HG02943 (cell line): ENCODE measurements at regions not wholly inside any gene's neighbourhood (a gene's known extent, or its start where the extent isn't known, plus 50 kb on each side); places are given as distances from the start of the nearest gene placed in this dataset.
"Not testable (repeated sequence)": the region's sequence is repeated elsewhere in the genome, so short reads cannot be mapped to it uniquely, and the experiment has no call there.

Experiments used
- ATAC-seq: cut with Tn5 transposase; IDR thresholded peaks from one replicate; pipeline ENCODE4 v1.9.1; 2021; ENCODE audit warnings: mild to moderate bottlenecking, low read depth, moderate library complexity; ENCODE audit not compliant: unreplicated experiment

GRCh38 chr5:83001796-83002381 is 75.3 kb downstream of the TMEM167A start:
- no peak for ATAC-seq

GRCh38 chr5:83000922-83001321 is 76.3 kb downstream of the TMEM167A start:
- ATAC-seq = no peak

- no peak for ATAC-seq
Observed at GRCh38 chr5:83000428-83000827, 76.8 kb downstream of the TMEM167A start.

DNA sequence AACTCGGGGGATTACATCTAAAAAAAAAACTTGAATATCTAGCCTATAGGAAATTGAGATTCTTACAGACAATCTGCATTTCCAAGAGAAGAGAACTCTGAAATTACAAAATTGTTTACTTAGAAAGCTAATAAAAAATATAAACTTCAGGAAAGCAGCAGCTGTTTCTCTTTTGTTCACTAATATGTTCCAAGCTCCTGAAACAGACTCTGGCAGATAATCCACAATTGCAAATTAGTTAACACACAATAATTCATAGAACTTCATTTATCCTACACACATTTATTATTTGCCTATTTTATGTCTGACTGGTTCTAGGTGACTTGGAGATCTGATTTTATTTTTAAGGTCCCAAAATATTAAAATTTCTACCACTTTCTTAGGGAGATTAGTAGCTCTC is 83.8 kb downstream of the TMEM167A start:
- ATAC-seq = no peak

DNA sequence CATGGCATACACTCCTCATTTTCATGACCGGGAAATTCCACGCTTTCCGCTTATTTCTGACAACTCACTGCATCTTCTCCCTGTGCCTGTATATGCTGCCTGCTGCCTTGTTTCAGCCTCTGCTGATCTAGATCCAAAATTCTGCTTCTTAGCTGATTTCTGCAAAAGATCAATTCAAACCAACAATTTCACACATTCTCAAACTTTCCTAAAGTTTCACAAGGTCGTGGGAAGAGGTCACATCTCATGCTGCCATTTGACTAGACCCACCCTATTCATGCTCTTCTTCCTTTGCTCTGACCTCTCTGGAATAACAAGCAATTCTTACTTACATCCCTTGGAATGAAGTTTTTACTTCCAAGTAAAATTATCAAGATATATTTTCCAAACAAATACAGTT is 84.5 kb downstream of the TMEM167A start:
- ATAC-seq = no peak

GRCh38 chr5:82991678-82992323 is 85.4 kb downstream of the TMEM167A start:
- ATAC-seq = no peak

- ATAC-seq = no peak
Observed at GRCh38 chr5:82991059-82991458, 86.1 kb downstream of the TMEM167A start.

GRCh38 chr5:82987188-82987587 is 90.0 kb downstream of the TMEM167A start:
- ATAC-seq = no peak

DNA sequence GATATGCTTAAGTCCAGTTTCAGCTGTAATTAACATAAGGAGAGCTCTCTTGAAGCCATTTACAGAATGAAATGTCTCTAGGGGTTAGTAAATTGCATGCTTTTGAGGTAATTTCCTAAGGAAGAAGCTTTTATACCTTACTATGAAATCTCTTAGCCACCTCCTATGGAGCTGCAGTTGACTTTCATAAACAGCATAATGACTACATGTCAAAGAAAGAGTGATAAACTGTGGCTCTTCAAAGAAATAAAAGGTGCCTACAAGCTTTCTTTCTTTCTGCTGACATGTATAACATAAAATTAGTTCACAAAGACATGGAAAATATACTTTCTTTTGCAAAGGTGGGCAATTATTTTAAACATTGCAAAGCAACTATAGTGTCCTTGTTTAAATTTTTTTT is 90.8 kb downstream of the TMEM167A start:
- no peak for ATAC-seq

DNA sequence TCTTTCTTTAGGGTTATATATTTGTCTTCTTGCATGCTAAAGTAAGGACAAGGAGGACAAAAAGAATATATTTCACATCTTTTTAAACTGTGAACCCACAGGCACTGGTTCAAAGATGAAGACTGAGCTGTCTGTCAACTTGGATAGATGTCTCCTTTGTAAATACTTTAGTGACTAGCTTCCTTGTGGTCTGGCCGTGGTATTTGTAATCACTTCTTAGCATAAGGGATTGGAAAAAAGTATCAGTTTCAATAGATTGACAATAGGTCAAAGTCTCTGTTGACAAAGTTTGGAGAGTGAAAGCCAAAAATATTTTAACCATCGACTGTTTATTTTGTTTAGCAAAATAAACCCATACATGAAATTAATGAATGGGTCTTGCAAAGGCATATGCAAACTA is 91.4 kb downstream of the TMEM167A start:
- no peak for ATAC-seq

GRCh38 chr5:82984786-82985735 is 92.1 kb downstream of the TMEM167A start:
- no peak for ATAC-seq

DNA sequence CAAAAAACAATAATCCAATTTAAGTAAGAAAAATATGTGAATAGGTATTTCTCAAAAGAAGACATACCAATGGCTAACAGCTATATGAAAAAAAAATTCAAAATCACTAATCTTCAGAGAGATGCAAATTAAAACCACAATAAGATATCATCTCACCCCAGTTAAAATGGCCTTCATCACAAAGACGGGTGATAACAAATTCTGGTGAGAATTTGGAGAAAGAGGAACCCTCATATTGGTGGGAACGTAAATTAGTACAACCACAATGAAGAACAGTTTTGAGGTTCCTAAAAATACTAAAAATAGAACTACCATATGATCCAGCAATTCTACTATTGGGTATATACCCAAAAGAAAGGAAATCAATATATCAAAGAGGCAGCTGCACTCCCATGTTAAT is 94.3 kb downstream of the TMEM167A start:
- no peak for ATAC-seq

- not testable (repeated sequence) for ATAC-seq
Observed at GRCh38 chr5:82976887-82977286, 100.3 kb downstream of the TMEM167A start.

DNA sequence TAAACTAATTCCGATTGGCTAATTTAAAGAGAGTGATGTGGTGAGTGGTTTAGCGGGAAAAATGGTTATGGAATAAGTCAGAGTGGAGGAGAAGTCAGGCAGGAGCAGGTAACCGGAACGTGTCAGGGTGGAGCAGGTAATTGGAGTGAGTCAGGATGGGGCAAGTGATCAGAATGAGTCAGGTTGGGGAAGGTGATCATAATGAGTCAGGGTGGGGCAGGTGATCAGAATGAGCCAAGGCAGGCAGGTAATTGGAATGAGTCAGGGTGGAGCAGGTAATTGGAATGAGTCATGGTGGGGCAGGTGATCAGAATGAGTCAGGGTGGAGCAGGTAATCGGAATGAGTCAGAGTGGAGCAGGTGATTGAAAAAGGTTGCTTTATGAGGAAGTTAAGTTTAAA is 101.4 kb downstream of the TMEM167A start:
- ATAC-seq = no peak

DNA sequence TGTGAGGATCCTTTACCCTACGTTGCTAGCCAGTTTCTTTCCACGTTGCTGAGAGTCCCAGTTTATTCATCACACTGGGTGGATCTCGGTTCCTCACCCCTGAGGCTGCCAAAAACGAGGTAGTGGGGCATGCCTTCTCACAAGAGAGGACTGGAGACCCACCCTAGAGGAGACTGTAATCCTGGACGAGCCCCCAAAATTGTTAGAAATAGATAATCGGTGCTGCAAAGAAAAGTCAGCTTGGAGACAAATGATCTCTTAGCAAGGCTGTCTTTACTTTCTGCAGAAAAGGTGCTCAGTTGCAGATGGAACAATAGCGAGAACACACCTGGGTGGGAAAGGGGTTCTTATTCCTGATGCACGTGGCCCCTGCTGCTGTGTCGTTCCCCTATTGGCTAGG is 101.8 kb downstream of the TMEM167A start:
- no peak for ATAC-seq

GRCh38 chr5:82974346-82974745 is 102.8 kb downstream of the TMEM167A start:
- ATAC-seq = not testable (repeated sequence)

DNA sequence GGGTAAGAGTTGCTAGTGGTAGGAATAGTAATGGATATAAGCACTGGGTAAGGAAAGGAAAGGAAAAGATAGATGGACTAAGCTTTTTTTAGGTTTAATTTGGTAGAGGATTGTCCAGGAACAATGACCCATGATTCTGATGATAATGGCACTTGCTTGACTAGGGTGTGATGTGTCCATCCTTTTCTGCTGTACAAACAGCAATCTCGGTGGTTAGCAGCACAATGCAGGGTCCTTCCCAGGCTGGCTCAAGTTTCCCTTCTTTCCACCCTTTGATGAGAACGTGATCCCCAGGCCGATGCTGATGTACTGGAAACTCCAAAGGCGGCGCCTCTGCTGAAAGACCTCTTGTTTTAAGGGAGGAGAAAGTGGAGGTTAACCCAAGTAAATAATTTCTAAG is 105.3 kb downstream of the TMEM167A start:
- no peak for ATAC-seq

- not testable (repeated sequence) for ATAC-seq
Observed at GRCh38 chr5:82971034-82971806, 106.0 kb downstream of the TMEM167A start.

DNA sequence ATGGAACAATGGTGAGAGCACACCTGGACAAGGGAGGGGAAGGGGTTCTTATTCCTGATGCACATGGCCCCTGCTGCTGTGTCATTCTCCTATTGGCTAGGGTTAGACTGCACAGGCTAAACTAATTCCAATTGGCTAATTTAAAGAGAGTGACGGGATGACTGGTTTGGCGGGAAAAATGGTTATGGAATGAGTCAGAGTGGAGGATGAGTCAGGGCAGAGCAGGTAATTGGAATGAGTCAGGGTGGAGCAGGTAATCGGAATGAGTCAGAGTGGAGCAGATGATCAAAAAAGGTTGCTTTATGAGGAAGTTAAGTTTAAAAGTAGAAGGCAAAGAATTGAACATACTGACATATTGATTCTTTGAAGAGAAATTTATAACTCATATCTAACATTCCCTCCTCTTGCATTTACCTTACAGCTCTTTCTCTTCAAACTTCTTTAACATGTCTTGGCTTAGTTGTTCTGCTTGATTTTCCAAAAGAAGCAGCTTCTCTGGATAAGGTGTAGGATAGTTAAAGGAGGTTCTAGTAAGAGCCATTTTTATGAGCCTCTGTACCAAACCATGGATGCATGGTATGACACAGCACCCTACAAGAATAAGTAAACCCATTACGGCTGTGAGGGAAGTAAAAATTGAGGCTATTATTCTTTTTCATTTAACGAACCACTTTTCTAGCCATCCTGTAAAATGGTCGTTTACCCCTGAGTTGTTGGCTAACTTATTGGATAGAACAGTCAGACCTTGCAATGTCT is 107.8 kb downstream of the TMEM167A start:
- ATAC-seq = not testable (repeated sequence)

DNA sequence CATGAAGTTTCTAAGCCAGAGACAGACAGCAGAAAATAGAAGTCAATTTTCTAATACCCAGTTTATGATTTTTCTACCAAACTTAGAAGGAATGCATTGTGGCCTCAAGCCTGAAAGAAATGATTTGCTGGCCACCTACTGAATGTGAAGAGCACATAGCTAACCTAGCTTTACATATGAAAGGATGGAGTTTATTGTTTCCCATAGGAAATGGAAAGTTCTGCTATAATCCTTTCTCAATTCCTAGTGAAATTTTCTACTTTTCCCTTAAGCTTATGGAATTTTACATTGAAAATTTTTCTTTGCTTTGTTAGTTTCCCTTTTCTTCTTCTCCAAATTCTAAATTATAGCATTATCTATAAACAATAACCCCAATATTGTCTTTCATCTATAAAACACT is 110.1 kb downstream of the TMEM167A start:
- no peak for ATAC-seq
